ENCODE measurements at regions not wholly inside any gene's neighbourhood (a gene's known extent, or its start where the extent isn't known, plus 50 kb on each side); places are given as distances from the start of the nearest gene placed in this dataset.

DNA sequence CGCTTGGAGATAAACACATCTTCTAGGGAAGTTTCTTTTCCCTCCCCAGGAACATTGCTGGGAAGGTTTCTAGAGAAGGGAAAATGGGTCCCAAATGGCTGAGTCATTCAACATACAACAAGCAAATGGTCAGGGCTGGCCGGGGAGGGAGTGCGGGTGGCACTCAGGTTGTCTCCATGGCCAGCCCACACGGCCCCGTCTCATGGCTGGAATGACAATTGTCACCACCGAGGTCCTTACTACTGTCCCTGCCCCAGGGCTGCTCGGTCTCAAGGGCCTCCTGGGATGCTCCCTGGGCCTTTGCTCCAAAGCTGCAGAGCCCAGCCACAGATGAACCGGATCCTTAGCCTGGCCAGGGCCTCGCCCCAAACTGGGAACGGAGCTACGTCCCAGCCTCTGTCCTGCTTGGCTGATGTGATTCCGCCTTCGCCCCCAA lies 121.9 kb downstream of the FGF18 start:
- DNase-seq (ENCODE audit: low read depth in 1 of 2, low spot score in 1 of 2) = no peak
- ATAC-seq = no peak
- no peaks in the 10 kb centered on the region for H3K4me1 ChIP-seq
- 86% methylated on average over 11 of the region's 13 CpGs for WGBS (ENCODE audit: missing lambda C conversion rate)
- CTCF ChIA-PET = interaction anchor here (0.9 kb wide), 1 partner anchor 122 kb away, joined by 3 read pairs; the partner anchor contains the start of gene FGF18
- FAIRE-seq = no peak
- H3K4me3 ChIP-seq = no peak overlapping the region
- POLR2A ChIA-PET = no interaction called here
- H3K4me2 ChIP-seq = no peak overlapping the region
- no peaks in the 10 kb centered on the region for H3K9me3 ChIP-seq
- TF ChIP-seq FOXS1 (CRISPR knock-in tag; IDR thresholded peaks at IDR 0.05) (no peak), NPAS2 (CRISPR knock-in tag; IDR thresholded peaks at IDR 0.05; ENCODE audit: borderline replicate concordance) (no peak), HOXB5 (CRISPR knock-in tag; IDR thresholded peaks at IDR 0.05) (no peak), CBX8 (IDR thresholded peaks at IDR 0.05) (no peak), KDM1A (IDR thresholded peaks at IDR 0.05; ENCODE audit: low read depth) (no peak), FOSL2 (IDR thresholded peaks at IDR 0.05) (no peak), FOSL2 (CRISPR knock-in tag; IDR thresholded peaks at IDR 0.05) (no peak), EHF (CRISPR knock-in tag; IDR thresholded peaks at IDR 0.05) (no peak), TFCP2L1 (CRISPR knock-in tag; IDR thresholded peaks at IDR 0.05) (no peak), KDM5A (IDR thresholded peaks at IDR 0.05) (no peak), PHF8 (IDR thresholded peaks at IDR 0.05; ENCODE audit: borderline replicate concordance, low read depth) (no peak), BHLHE40 (IDR thresholded peaks at IDR 0.05; ENCODE audit: low read depth, low read length) (no peak), ESRRA (IDR thresholded peaks at IDR 0.05; ENCODE audit: borderline replicate concordance, low read length) (no peak), REST (IDR thresholded peaks at IDR 0.05) (no peak), CEBPB (IDR thresholded peaks at IDR 0.05) (no peak)
- TF ChIP-seq, protein P1, sequence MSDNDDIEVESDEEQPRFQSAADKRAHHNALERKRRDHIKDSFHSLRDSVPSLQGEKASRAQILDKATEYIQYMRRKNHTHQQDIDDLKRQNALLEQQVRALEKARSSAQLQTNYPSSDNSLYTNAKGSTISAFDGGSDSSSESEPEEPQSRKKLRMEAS (IDR thresholded peaks at IDR 0.05) = no peak
- H3K27ac ChIP-seq = 0 out of 6 replicates have a peak overlapping the region, but pooled peaks of 1 of the 2 experiments have one; percentile 13

- H3K4me2 ChIP-seq = no peak overlapping the region
- WGBS (ENCODE audit: missing lambda C conversion rate) = 83% methylated on average over 15 of the region's 15 CpGs
- ChIA-PET CTCF (no interaction called here), POLR2A (interaction anchor here (0.6 kb wide), 1 partner anchor 39 kb away, joined by 3 read pairs; no protein-coding TSS in a partner anchor)
- H3K27ac ChIP-seq = no peak overlapping the region
- H3K4me3 ChIP-seq = no peak overlapping the region
- DNase-seq (ENCODE audit: low read depth in 1 of 2, low spot score in 1 of 2) = no peak
- no peak for FAIRE-seq
- no peaks in the 10 kb centered on the region for H3K9me3 ChIP-seq
- no peaks in the 10 kb centered on the region for H3K4me1 ChIP-seq
- TF ChIP-seq MAFK (IDR thresholded peaks at IDR 0.05; ENCODE audit: partially characterized antibody) (no peak), HMGXB4 (CRISPR knock-in tag; IDR thresholded peaks at IDR 0.05; ENCODE audit: borderline replicate concordance) (no peak), FOXS1 (CRISPR knock-in tag; IDR thresholded peaks at IDR 0.05) (no peak), SMC3 (IDR thresholded peaks at IDR 0.05) (no peak)
- TF ChIP-seq, protein P2, sequence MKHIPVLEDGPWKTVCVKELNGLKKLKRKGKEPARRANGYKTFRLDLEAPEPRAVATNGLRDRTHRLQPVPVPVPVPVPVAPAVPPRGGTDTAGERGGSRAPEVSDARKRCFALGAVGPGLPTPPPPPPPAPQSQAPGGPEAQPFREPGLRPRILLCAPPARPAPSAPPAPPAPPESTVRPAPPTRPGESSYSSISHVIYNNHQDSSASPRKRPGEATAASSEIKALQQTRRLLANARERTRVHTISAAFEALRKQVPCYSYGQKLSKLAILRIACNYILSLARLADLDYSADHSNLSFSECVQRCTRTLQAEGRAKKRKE (CRISPR knock-in tag; IDR thresholded peaks at IDR 0.05; ENCODE audit: low read depth) = no peak
- ATAC-seq = no peak
These were observed 123.2 kb downstream of the FGF18 start for GRCh38 chr5:171542525-171543140.
